ENCODE measurements at regions not wholly inside any gene's neighbourhood (a gene's known extent, or its start where the extent isn't known, plus 50 kb on each side); places are given as distances from the start of the nearest gene placed in this dataset.

GRCh38 chr14:62030387-62030786 is 268.2 kb downstream of the SNAPC1 start:
- intact Hi-C loops (cut with DNase I; ENCODE audit: low total_unique reads) = no loop called here

GRCh38 chr14:62031504-62031903 is 269.3 kb downstream of the SNAPC1 start:
- Histone ChIP-seq H3K36me3 (no peaks in the 10 kb centered on the region), H3K27ac (no peak overlapping the region), H3K27me3 (no peaks in the 10 kb centered on the region), H3K9me3 (no peaks in the 10 kb centered on the region), H3K4me3 (no peak overlapping the region), H3K4me1 (no peaks in the 10 kb centered on the region)
- TF ChIP-seq CTCF (IDR thresholded peaks at IDR 0.05 in 4 of 5, conservative IDR thresholded peaks at IDR 0.05 in 1 of 5) (no peak), POLR2A (IDR thresholded peaks at IDR 0.05) (no peak)
- no peak for DNase-seq
- in situ Hi-C loops (cut with MboI; ENCODE audit: low sequenced_read_pairs in 4 of 4) = no loop called here
- intact Hi-C loops (cut with DNase I; ENCODE audit: low total_unique reads) = no loop called here
- no peak for ATAC-seq

More at GRCh38 chr14:62030387-62030786, 268.2 kb downstream of the SNAPC1 start:
- H3K36me3 ChIP-seq = no peaks in the 10 kb centered on the region
- no peak overlapping the region for H3K27ac ChIP-seq
- H3K4me1 ChIP-seq = no peaks in the 10 kb centered on the region
- no peak overlapping the region for H3K4me3 ChIP-seq
- no peaks in the 10 kb centered on the region for H3K9me3 ChIP-seq
- DNase-seq (no peak), ATAC-seq (no peak)
- H3K27me3 ChIP-seq = no peaks in the 10 kb centered on the region
- in situ Hi-C loops (cut with MboI; ENCODE audit: low sequenced_read_pairs in 4 of 4) = no loop called here
- no peak for TF ChIP-seq POLR2A (IDR thresholded peaks at IDR 0.05)
- no peak for TF ChIP-seq CTCF (IDR thresholded peaks at IDR 0.05 in 4 of 5, conservative IDR thresholded peaks at IDR 0.05 in 1 of 5)

GRCh38 chr14:62053188-62053587 is 291.0 kb downstream of the SNAPC1 start:
- no peak for DNase-seq
- intact Hi-C loops (cut with DNase I; ENCODE audit: low total_unique reads) (no loop called here), in situ Hi-C loops (cut with MboI; ENCODE audit: low sequenced_read_pairs in 4 of 4) (no loop called here)
- Histone ChIP-seq H3K27me3 (no peaks in the 10 kb centered on the region), H3K9me3 (no peaks in the 10 kb centered on the region), H3K4me1 (no peaks in the 10 kb centered on the region), H3K36me3 (no peaks in the 10 kb centered on the region), H3K4me3 (no peak overlapping the region), H3K27ac (no peak overlapping the region)
- ATAC-seq = no peak
- TF ChIP-seq CTCF (IDR thresholded peaks at IDR 0.05 in 4 of 5, conservative IDR thresholded peaks at IDR 0.05 in 1 of 5) (no peak), POLR2A (IDR thresholded peaks at IDR 0.05) (no peak)

GRCh38 chr14:62056789-62057188 is 294.6 kb downstream of the SNAPC1 start:
- in situ Hi-C loops (cut with MboI; ENCODE audit: low sequenced_read_pairs in 4 of 4) = no loop called here
- H3K27ac ChIP-seq = no peak overlapping the region
- no peaks in the 10 kb centered on the region for H3K4me1 ChIP-seq
- no peaks in the 10 kb centered on the region for H3K27me3 ChIP-seq
- TF ChIP-seq CTCF (IDR thresholded peaks at IDR 0.05 in 4 of 5, conservative IDR thresholded peaks at IDR 0.05 in 1 of 5) (no peak), POLR2A (IDR thresholded peaks at IDR 0.05) (no peak)
- H3K9me3 ChIP-seq = no peaks in the 10 kb centered on the region
- H3K4me3 ChIP-seq = no peak overlapping the region
- DNase-seq = no peak
- ATAC-seq = no peak
- intact Hi-C loops (cut with DNase I; ENCODE audit: low total_unique reads) = no loop called here
- no peaks in the 10 kb centered on the region for H3K36me3 ChIP-seq

- in situ Hi-C loops (cut with MboI; ENCODE audit: low sequenced_read_pairs in 4 of 4) = no loop called here
- no peaks in the 10 kb centered on the region for H3K36me3 ChIP-seq
- intact Hi-C loops (cut with DNase I; ENCODE audit: low total_unique reads) = no loop called here
- TF ChIP-seq POLR2A (IDR thresholded peaks at IDR 0.05) = no peak
- H3K4me1 ChIP-seq = no peaks in the 10 kb centered on the region
- no peaks in the 10 kb centered on the region for H3K9me3 ChIP-seq
- ATAC-seq (no peak), DNase-seq (no peak)
- no peaks in the 10 kb centered on the region for H3K27me3 ChIP-seq
- no peak overlapping the region for H3K27ac ChIP-seq
- no peak overlapping the region for H3K4me3 ChIP-seq
Measured at GRCh38 chr14:62062645-62063044, 300.4 kb downstream of the SNAPC1 start.
